ENCODE measurements at regions not wholly inside any gene's neighbourhood (a gene's known extent, or its start where the extent isn't known, plus 50 kb on each side); places are given as distances from the start of the nearest gene placed in this dataset.
A peak's percentile ranks its signal among the peaks of the same experiment; 100 is the strongest.

GRCh38 chr21:32216293-32216692 lies 62.6 kb downstream of the MIS18A start:
- Histone ChIP-seq H3K4me3 (ENCODE audit: low read length in 2 of 2) (no peak overlapping the region), H4K8ac (ENCODE audit: low read depth, low read length) (no peak overlapping the region), H3K27me3 (ENCODE audit: control insufficient read depth in 3 of 3, insufficient read depth in 3 of 3, low read depth in 1 of 3, low read length in 3 of 3) (no peaks in the 10 kb centered on the region), H2BK12ac (ENCODE audit: low read length) (no peak overlapping the region), H3K14ac (ENCODE audit: low read length) (no peak overlapping the region), H3K36me3 (replicated peaks in 1 of 2; ENCODE audit: control insufficient read depth in 2 of 2, insufficient read depth in 2 of 2, low read length in 2 of 2) (peaks cover 0 to 1% of the 10 kb centered on the region in 2 donors), H2AK5ac (ENCODE audit: low read depth, low read length) (no peak overlapping the region), H2BK15ac (ENCODE audit: low read length) (no peak overlapping the region), H3K18ac (ENCODE audit: low read length) (no peak overlapping the region), H3K27ac (replicated peaks; ENCODE audit: low read length) (no peak overlapping the region), H3K79me1 (ENCODE audit: low read depth, low read length) (no peaks in the 10 kb centered on the region), H3K4me1 (ENCODE audit: control insufficient read depth in 2 of 2, insufficient read depth in 1 of 2, low read depth in 1 of 2, low read length in 2 of 2) (peaks cover 0 to 3% of the 10 kb centered on the region in 2 donors), H3K4me2 (ENCODE audit: insufficient read depth, low read length, poor library complexity, severe bottlenecking) (no peak overlapping the region), H2BK5ac (ENCODE audit: low read length) (no peak overlapping the region), H3K9ac (ENCODE audit: low read depth, low read length, poor library complexity) (no peak overlapping the region), H2BK120ac (ENCODE audit: low read depth, low read length) (no peak overlapping the region), H3K4ac (ENCODE audit: low read length) (no peak overlapping the region), H3K9me3 (replicated peaks in 1 of 2; ENCODE audit: control insufficient read depth in 2 of 2, insufficient read depth in 1 of 2, low read depth in 1 of 2, low read length in 2 of 2) (peaks cover 0 to 7% of the 10 kb centered on the region in 2 donors), H4K91ac (ENCODE audit: low read depth, low read length, poor library complexity) (no peak overlapping the region), H3K23ac (ENCODE audit: low read depth, low read length, poor library complexity) (no peak overlapping the region), H2AFZ (ENCODE audit: low read length) (no peak overlapping the region)
- DNase-seq (ENCODE audit: low spot score), result no peak

- no peak overlapping the region for H3K4me3 ChIP-seq (ENCODE audit: low read length in 2 of 2)
- peaks cover 0 to 1% of the 10 kb centered on the region in 2 donors for H3K36me3 ChIP-seq (replicated peaks in 1 of 2; ENCODE audit: control insufficient read depth in 2 of 2, insufficient read depth in 2 of 2, low read length in 2 of 2)
- H3K4ac ChIP-seq (ENCODE audit: low read length), result no peak overlapping the region
- no peak overlapping the region for H2BK12ac ChIP-seq (ENCODE audit: low read length)
- no peak overlapping the region for H3K4me2 ChIP-seq (ENCODE audit: insufficient read depth, low read length, poor library complexity, severe bottlenecking)
- DNase-seq (ENCODE audit: low spot score), result no peak
- H3K14ac ChIP-seq (ENCODE audit: low read length), result no peak overlapping the region
- no peak overlapping the region for H2BK5ac ChIP-seq (ENCODE audit: low read length)
- peaks cover 0 to 3% of the 10 kb centered on the region in 2 donors for H3K4me1 ChIP-seq (ENCODE audit: control insufficient read depth in 2 of 2, insufficient read depth in 1 of 2, low read depth in 1 of 2, low read length in 2 of 2)
- H3K79me1 ChIP-seq (ENCODE audit: low read depth, low read length), result no peaks in the 10 kb centered on the region
- no peak overlapping the region for H4K91ac ChIP-seq (ENCODE audit: low read depth, low read length, poor library complexity)
- H3K27ac ChIP-seq (replicated peaks; ENCODE audit: low read length), result no peak overlapping the region
- no peaks in the 10 kb centered on the region for H3K27me3 ChIP-seq (ENCODE audit: control insufficient read depth in 3 of 3, insufficient read depth in 3 of 3, low read depth in 1 of 3, low read length in 3 of 3)
- no peak overlapping the region for H2AFZ ChIP-seq (ENCODE audit: low read length)
- H2BK120ac ChIP-seq (ENCODE audit: low read depth, low read length), result no peak overlapping the region
- no peak overlapping the region for H2BK15ac ChIP-seq (ENCODE audit: low read length)
- peaks cover 0 to 7% of the 10 kb centered on the region in 2 donors for H3K9me3 ChIP-seq (replicated peaks in 1 of 2; ENCODE audit: control insufficient read depth in 2 of 2, insufficient read depth in 1 of 2, low read depth in 1 of 2, low read length in 2 of 2)
- no peak overlapping the region for H4K8ac ChIP-seq (ENCODE audit: low read depth, low read length)
- H2AK5ac ChIP-seq (ENCODE audit: low read depth, low read length), result no peak overlapping the region
- no peak overlapping the region for H3K9ac ChIP-seq (ENCODE audit: low read depth, low read length, poor library complexity)
- no peak overlapping the region for H3K23ac ChIP-seq (ENCODE audit: low read depth, low read length, poor library complexity)
- no peak overlapping the region for H3K18ac ChIP-seq (ENCODE audit: low read length)
- WGBS, 2 donors (ENCODE audit: extremely low coverage in 2 of 2, insufficient read length in 2 of 2, insufficient replicate concordance in 1 of 2), result no CpG with 5 or more reads among the region's 5 CpGs
These were observed 63.6 kb downstream of the MIS18A start for GRCh38 chr21:32215306-32215685.

GRCh38 chr21:32214654-32215305 lies 64.1 kb downstream of the MIS18A start:
- Histone ChIP-seq H3K9me3 (replicated peaks in 1 of 2; ENCODE audit: control insufficient read depth in 2 of 2, insufficient read depth in 1 of 2, low read depth in 1 of 2, low read length in 2 of 2) (peaks cover 0 to 7% of the 10 kb centered on the region in 2 donors), H2BK120ac (ENCODE audit: low read depth, low read length) (no peak overlapping the region), H3K4ac (ENCODE audit: low read length) (no peak overlapping the region), H3K4me1 (ENCODE audit: control insufficient read depth in 2 of 2, insufficient read depth in 1 of 2, low read depth in 1 of 2, low read length in 2 of 2) (peaks cover 0 to 3% of the 10 kb centered on the region in 2 donors), H3K27ac (replicated peaks; ENCODE audit: low read length) (no peak overlapping the region), H2AFZ (ENCODE audit: low read length) (no peak overlapping the region), H2BK12ac (ENCODE audit: low read length) (peak overlapping the region; percentile 46), H3K23ac (ENCODE audit: low read depth, low read length, poor library complexity) (peak overlapping the region; percentile 68), H3K4me3 (ENCODE audit: low read length in 2 of 2) (no peak overlapping the region), H3K9ac (ENCODE audit: low read depth, low read length, poor library complexity) (no peak overlapping the region), H2BK5ac (ENCODE audit: low read length) (no peak overlapping the region), H3K36me3 (replicated peaks in 1 of 2; ENCODE audit: control insufficient read depth in 2 of 2, insufficient read depth in 2 of 2, low read length in 2 of 2) (peaks cover 0 to 1% of the 10 kb centered on the region in 2 donors), H3K27me3 (ENCODE audit: control insufficient read depth in 3 of 3, insufficient read depth in 3 of 3, low read depth in 1 of 3, low read length in 3 of 3) (no peaks in the 10 kb centered on the region), H4K91ac (ENCODE audit: low read depth, low read length, poor library complexity) (no peak overlapping the region), H3K14ac (ENCODE audit: low read length) (no peak overlapping the region), H2BK15ac (ENCODE audit: low read length) (no peak overlapping the region), H3K4me2 (ENCODE audit: insufficient read depth, low read length, poor library complexity, severe bottlenecking) (no peak overlapping the region), H3K79me1 (ENCODE audit: low read depth, low read length) (no peaks in the 10 kb centered on the region), H3K18ac (ENCODE audit: low read length) (no peak overlapping the region), H2AK5ac (ENCODE audit: low read depth, low read length) (no peak overlapping the region), H4K8ac (ENCODE audit: low read depth, low read length) (no peak overlapping the region)
- no CpG with 5 or more reads among the region's 5 CpGs for WGBS, 2 donors (ENCODE audit: extremely low coverage in 2 of 2, insufficient read length in 2 of 2, insufficient replicate concordance in 1 of 2)
- DNase-seq (ENCODE audit: low spot score), result no peak

- Histone ChIP-seq H3K4me2 (ENCODE audit: insufficient read depth, low read length, poor library complexity, severe bottlenecking) (no peak overlapping the region), H3K9ac (ENCODE audit: low read depth, low read length, poor library complexity) (no peak overlapping the region), H3K79me1 (ENCODE audit: low read depth, low read length) (no peaks in the 10 kb centered on the region), H3K27me3 (ENCODE audit: control insufficient read depth in 3 of 3, insufficient read depth in 3 of 3, low read depth in 1 of 3, low read length in 3 of 3) (no peaks in the 10 kb centered on the region), H3K4me1 (ENCODE audit: control insufficient read depth in 2 of 2, insufficient read depth in 1 of 2, low read depth in 1 of 2, low read length in 2 of 2) (peaks cover 0 to 3% of the 10 kb centered on the region in 2 donors), H3K23ac (ENCODE audit: low read depth, low read length, poor library complexity) (no peak overlapping the region), H4K8ac (ENCODE audit: low read depth, low read length) (no peak overlapping the region), H2BK12ac (ENCODE audit: low read length) (no peak overlapping the region), H2BK5ac (ENCODE audit: low read length) (no peak overlapping the region), H3K36me3 (replicated peaks in 1 of 2; ENCODE audit: control insufficient read depth in 2 of 2, insufficient read depth in 2 of 2, low read length in 2 of 2) (peaks cover 0 to 1% of the 10 kb centered on the region in 2 donors), H2BK120ac (ENCODE audit: low read depth, low read length) (no peak overlapping the region), H2AK5ac (ENCODE audit: low read depth, low read length) (no peak overlapping the region), H4K91ac (ENCODE audit: low read depth, low read length, poor library complexity) (no peak overlapping the region), H2AFZ (ENCODE audit: low read length) (no peak overlapping the region), H3K9me3 (replicated peaks in 1 of 2; ENCODE audit: control insufficient read depth in 2 of 2, insufficient read depth in 1 of 2, low read depth in 1 of 2, low read length in 2 of 2) (peaks cover 0 to 7% of the 10 kb centered on the region in 2 donors), H3K27ac (replicated peaks; ENCODE audit: low read length) (no peak overlapping the region), H3K14ac (ENCODE audit: low read length) (no peak overlapping the region), H3K4ac (ENCODE audit: low read length) (no peak overlapping the region), H2BK15ac (ENCODE audit: low read length) (no peak overlapping the region), H3K18ac (ENCODE audit: low read length) (no peak overlapping the region), H3K4me3 (ENCODE audit: low read length in 2 of 2) (no peak overlapping the region)
- DNase-seq (ENCODE audit: low spot score), result no peak
- WGBS, 2 donors (ENCODE audit: extremely low coverage in 2 of 2, insufficient read length in 2 of 2, insufficient replicate concordance in 1 of 2), result no CpG with 5 or more reads among the region's 4 CpGs
These were observed 66.7 kb downstream of the MIS18A start for GRCh38 chr21:32212116-32212515.
